ENCODE measurements at regions not wholly inside any gene's neighbourhood (a gene's known extent, or its start where the extent isn't known, plus 50 kb on each side); places are given as distances from the start of the nearest gene placed in this dataset.

DNA sequence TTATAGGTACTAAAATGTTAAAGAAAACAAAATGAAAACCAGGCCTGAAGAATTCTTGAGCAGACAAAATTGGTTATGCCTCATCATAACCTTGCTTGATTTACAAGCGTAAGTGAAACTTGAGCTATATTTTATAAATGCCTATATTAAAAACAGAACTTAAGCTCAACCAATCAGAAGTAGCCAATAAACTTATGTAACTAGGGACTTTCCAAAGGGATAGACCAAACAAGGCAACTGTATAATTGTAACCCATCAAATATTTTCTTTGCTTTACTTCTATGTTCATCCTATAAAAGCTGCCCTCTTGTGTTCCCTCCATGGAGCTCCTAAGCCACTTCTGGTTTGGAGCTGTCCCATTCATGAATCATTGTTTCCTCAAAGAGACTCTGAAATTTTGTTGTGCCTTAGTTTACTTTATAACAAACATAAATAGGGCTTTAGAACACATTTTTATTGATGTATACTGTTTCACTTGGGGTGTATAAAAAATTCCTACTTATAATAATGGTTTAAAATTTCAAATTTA lies 101.6 kb upstream of the CARMIL1 start:
- Histone ChIP-seq H2AFZ (ENCODE audit: low read length) (no peak overlapping the region), H3K9ac (ENCODE audit: low read depth, low read length, poor library complexity, severe bottlenecking) (no peak overlapping the region), H3K79me2 (ENCODE audit: insufficient read depth, low read length) (no peaks in the 10 kb centered on the region), H3K27me3 (ENCODE audit: insufficient read depth, low read length, poor library complexity, severe bottlenecking) (no peaks in the 10 kb centered on the region), H4K20me1 (ENCODE audit: insufficient read depth, low read length, poor library complexity, severe bottlenecking) (no peaks in the 10 kb centered on the region), H3K4me1 (ENCODE audit: insufficient read depth, low read length, poor library complexity, severe bottlenecking) (peaks cover 33% of the 10 kb centered on the region), H3K9me2 (replicated peaks; ENCODE audit: low read depth, low read length) (no peaks in the 10 kb centered on the region), H3K36me3 (ENCODE audit: insufficient read depth, low read length) (no peaks in the 10 kb centered on the region), H3F3A (ENCODE audit: low read depth) (no peaks in the 10 kb centered on the region), H3K9me3 (ENCODE audit: insufficient read depth, low read depth, low read length) (no peaks in the 10 kb centered on the region), H3K4me3 (ENCODE audit: low read length, poor library complexity, severe bottlenecking) (no peak overlapping the region), H3K4me2 (ENCODE audit: low read depth, low read length, poor library complexity, severe bottlenecking) (no peak overlapping the region)
- no peak for TF ChIP-seq EZH2phosphoT487 (IDR thresholded peaks at IDR 0.05; ENCODE audit: borderline replicate concordance)
- TF ChIP-seq, protein P1, sequence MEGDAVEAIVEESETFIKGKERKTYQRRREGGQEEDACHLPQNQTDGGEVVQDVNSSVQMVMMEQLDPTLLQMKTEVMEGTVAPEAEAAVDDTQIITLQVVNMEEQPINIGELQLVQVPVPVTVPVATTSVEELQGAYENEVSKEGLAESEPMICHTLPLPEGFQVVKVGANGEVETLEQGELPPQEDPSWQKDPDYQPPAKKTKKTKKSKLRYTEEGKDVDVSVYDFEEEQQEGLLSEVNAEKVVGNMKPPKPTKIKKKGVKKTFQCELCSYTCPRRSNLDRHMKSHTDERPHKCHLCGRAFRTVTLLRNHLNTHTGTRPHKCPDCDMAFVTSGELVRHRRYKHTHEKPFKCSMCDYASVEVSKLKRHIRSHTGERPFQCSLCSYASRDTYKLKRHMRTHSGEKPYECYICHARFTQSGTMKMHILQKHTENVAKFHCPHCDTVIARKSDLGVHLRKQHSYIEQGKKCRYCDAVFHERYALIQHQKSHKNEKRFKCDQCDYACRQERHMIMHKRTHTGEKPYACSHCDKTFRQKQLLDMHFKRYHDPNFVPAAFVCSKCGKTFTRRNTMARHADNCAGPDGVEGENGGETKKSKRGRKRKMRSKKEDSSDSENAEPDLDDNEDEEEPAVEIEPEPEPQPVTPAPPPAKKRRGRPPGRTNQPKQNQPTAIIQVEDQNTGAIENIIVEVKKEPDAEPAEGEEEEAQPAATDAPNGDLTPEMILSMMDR (conservative IDR thresholded peaks at IDR 0.05; ENCODE audit: low read length) = no peak

DNA sequence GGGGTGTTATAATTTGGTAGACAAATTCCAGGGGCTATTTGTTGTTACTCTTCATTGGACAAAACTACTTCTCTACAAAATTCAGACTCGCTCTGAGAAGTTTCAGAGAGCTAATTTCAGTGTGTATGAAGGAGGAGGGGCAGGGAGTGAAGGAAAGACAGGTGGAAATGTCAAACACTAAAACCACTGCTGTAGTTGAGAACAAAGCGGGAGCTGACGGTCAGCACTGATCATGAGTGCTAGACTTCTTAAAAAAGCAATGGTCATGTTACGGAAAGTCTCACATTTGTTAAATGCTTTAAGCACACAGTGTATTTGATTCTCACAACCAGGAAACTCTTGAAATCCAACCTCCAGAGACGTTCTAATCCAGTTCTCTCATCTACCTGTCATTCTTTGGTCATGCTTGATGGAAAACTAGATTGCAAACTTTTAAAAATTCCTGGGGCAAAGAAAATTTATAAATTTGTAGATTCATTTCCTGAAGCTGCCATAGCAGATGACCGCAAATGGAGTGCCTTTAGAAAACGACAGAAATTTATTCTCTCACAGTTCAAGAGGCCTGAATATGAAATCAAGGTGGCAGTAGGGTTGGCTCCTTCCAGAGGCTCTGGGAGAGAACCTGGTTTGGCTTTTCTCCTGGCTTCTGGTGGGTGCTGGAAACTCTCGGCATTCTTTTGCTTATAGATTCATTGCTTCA lies 100.7 kb upstream of the CARMIL1 start:
- H4K20me1 ChIP-seq (ENCODE audit: insufficient read depth, low read length, poor library complexity, severe bottlenecking) = no peaks in the 10 kb centered on the region
- no peaks in the 10 kb centered on the region for H3K9me3 ChIP-seq (ENCODE audit: insufficient read depth, low read depth, low read length)
- no peaks in the 10 kb centered on the region for H3K27me3 ChIP-seq (ENCODE audit: insufficient read depth, low read length, poor library complexity, severe bottlenecking)
- H2AFZ ChIP-seq (ENCODE audit: low read length) = no peak overlapping the region
- no peaks in the 10 kb centered on the region for H3F3A ChIP-seq (ENCODE audit: low read depth)
- H3K36me3 ChIP-seq (ENCODE audit: insufficient read depth, low read length) = no peaks in the 10 kb centered on the region
- H3K4me2 ChIP-seq (ENCODE audit: low read depth, low read length, poor library complexity, severe bottlenecking) = no peak overlapping the region
- H3K4me3 ChIP-seq (ENCODE audit: low read length, poor library complexity, severe bottlenecking) = no peak overlapping the region
- no peak overlapping the region for H3K9ac ChIP-seq (ENCODE audit: low read depth, low read length, poor library complexity, severe bottlenecking)
- no peaks in the 10 kb centered on the region for H3K9me2 ChIP-seq (replicated peaks; ENCODE audit: low read depth, low read length)
- H3K4me1 ChIP-seq (ENCODE audit: insufficient read depth, low read length, poor library complexity, severe bottlenecking) = peaks cover 33% of the 10 kb centered on the region
- no peaks in the 10 kb centered on the region for H3K79me2 ChIP-seq (ENCODE audit: insufficient read depth, low read length)
- TF ChIP-seq, protein P1 (conservative IDR thresholded peaks at IDR 0.05; ENCODE audit: low read length) = no peak
- no peak for TF ChIP-seq EZH2phosphoT487 (IDR thresholded peaks at IDR 0.05; ENCODE audit: borderline replicate concordance)

DNA sequence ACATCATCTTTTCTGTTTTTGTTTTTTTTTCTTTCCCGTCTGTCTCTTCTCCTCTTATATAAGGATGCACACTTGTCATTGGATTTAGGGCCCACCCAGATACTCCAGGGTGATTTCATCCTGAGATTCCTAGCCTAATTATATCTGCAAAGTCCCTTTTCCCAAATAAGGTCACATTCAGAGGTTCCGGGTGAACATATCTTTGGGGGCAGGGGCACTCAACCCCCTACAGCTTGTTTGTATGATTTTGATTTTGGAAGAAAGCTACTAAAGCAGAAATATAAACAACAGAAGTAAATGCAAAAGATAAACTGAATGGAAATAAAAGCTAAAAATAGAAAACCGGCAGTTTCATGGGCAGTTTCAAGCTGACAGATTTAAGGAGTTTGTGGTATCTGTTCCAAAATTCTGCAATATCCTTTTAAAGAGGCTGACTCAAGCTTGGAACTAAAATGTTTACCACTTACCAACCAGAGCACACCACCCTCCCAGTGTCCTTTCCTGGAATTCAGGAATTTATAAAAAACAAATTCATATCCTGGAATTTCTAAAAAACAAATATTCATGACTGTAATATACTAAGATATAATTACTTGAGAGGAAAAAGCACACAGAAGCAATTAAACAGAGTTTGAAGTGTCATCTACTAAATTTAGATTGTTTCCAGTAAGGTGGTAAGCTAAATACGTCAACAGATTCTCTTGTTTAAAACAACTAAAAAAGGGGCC lies 100.0 kb upstream of the CARMIL1 start:
- H3F3A ChIP-seq (ENCODE audit: low read depth) = no peaks in the 10 kb centered on the region
- H3K4me3 ChIP-seq (ENCODE audit: low read length, poor library complexity, severe bottlenecking) = no peak overlapping the region
- H3K4me2 ChIP-seq (ENCODE audit: low read depth, low read length, poor library complexity, severe bottlenecking) = no peak overlapping the region
- TF ChIP-seq, protein P1 (conservative IDR thresholded peaks at IDR 0.05; ENCODE audit: low read length) = no peak
- no peak for TF ChIP-seq EZH2phosphoT487 (IDR thresholded peaks at IDR 0.05; ENCODE audit: borderline replicate concordance)
- H4K20me1 ChIP-seq (ENCODE audit: insufficient read depth, low read length, poor library complexity, severe bottlenecking) = no peaks in the 10 kb centered on the region
- H3K4me1 ChIP-seq (ENCODE audit: insufficient read depth, low read length, poor library complexity, severe bottlenecking) = peaks cover 27% of the 10 kb centered on the region
- H3K9ac ChIP-seq (ENCODE audit: low read depth, low read length, poor library complexity, severe bottlenecking) = no peak overlapping the region
- H3K9me3 ChIP-seq (ENCODE audit: insufficient read depth, low read depth, low read length) = no peaks in the 10 kb centered on the region
- H3K27me3 ChIP-seq (ENCODE audit: insufficient read depth, low read length, poor library complexity, severe bottlenecking) = no peaks in the 10 kb centered on the region
- H3K36me3 ChIP-seq (ENCODE audit: insufficient read depth, low read length) = no peaks in the 10 kb centered on the region
- H2AFZ ChIP-seq (ENCODE audit: low read length) = no peak overlapping the region
- H3K79me2 ChIP-seq (ENCODE audit: insufficient read depth, low read length) = no peaks in the 10 kb centered on the region
- H3K9me2 ChIP-seq (replicated peaks; ENCODE audit: low read depth, low read length) = no peaks in the 10 kb centered on the region

All from Loucy (cell line).